Natural killer cell (primary cell): ENCODE measurements at regions not wholly inside any gene's neighbourhood (a gene's known extent, or its start where the extent isn't known, plus 50 kb on each side); places are given as distances from the start of the nearest gene placed in this dataset.

Source experiments
- ATAC-seq, 3 donors: fragments of 150-1000 bp in 2 of 3; fragments of 200-7000 bp in 1 of 3; cut with Tn5 transposase; 1 replicate in 1 of 3; 2 replicates in 2 of 3; pipeline ENCODE4 v1.10.0; 2021; ENCODE audit warnings: mild to moderate bottlenecking in 2 of 3, moderate library complexity in 2 of 3
- DNase-seq, 2 donors: peaks; one replicate each; pipeline versions ENCODE4 v3.0.0 to v3.0.0-alpha.2; 2013 to 2021; ENCODE audit warnings: mixed read lengths in 1 of 2
- H3K27ac ChIP-seq: one replicate; pipeline ENCODE4 v1.5.1; 2013; ENCODE audit warnings: mild to moderate bottlenecking, low read length
- H3K27me3 ChIP-seq: one replicate; pipeline ENCODE4 v1.6.1; 2013; ENCODE audit warnings: low read length; ENCODE audit not compliant: control insufficient read depth, insufficient read depth
- H3K36me3 ChIP-seq: one replicate; pipeline ENCODE4 v1.6.1; 2013; ENCODE audit warnings: low read length; ENCODE audit not compliant: control insufficient read depth, insufficient read depth
- H3K4me1 ChIP-seq: one replicate; pipeline ENCODE4 v1.6.1; 2013; ENCODE audit warnings: low read length; ENCODE audit not compliant: control insufficient read depth, insufficient read depth
- H3K4me3 ChIP-seq: one replicate; pipeline ENCODE4 v1.5.1; 2013; ENCODE audit warnings: low read length
- H3K9me3 ChIP-seq: one replicate; pipeline ENCODE4 v1.6.1; 2013; ENCODE audit warnings: low read length; ENCODE audit not compliant: control insufficient read depth, insufficient read depth
- H3K27ac Mint-ChIP-seq, 2 donors: one replicate each; pipeline ENCODE4 v1.8.0; 2022; ENCODE audit warnings: mild to moderate bottlenecking in 2 of 2, mixed read lengths in 2 of 2, moderate library complexity in 1 of 2
- H3K27me3 Mint-ChIP-seq, 2 donors: one replicate each; pipeline ENCODE4 v1.8.0; 2022; ENCODE audit warnings: low read depth in 2 of 2, mixed read lengths in 2 of 2
- H3K36me3 Mint-ChIP-seq: one replicate; pipeline ENCODE4 v1.8.0; 2022; ENCODE audit warnings: mixed read lengths
- H3K4me1 Mint-ChIP-seq, 2 donors: one replicate each; pipeline ENCODE4 v1.8.0; 2022; ENCODE audit warnings: mixed read lengths in 2 of 2
- H3K4me3 Mint-ChIP-seq: one replicate; pipeline ENCODE4 v1.8.0; 2022; ENCODE audit warnings: mild to moderate bottlenecking, moderate library complexity, mixed read lengths
- H3K9me3 Mint-ChIP-seq, 2 donors: one replicate each; pipeline ENCODE4 v1.8.0; 2022; ENCODE audit warnings: mixed read lengths in 2 of 2
- CTCF ChIP-seq: fragments of 200-600 bp; IDR thresholded peaks from one replicate; pipeline ENCODE4 v1.8.0; 2022; ENCODE audit warnings: antibody characterized with exemption
- WGBS: methylation state at CpG from one replicate; pipeline ENCODE4 v1.1.7; 2013; ENCODE audit warnings: missing lambda C conversion rate; ENCODE audit not compliant: insufficient coverage; 5-methylcytosine and 5-hydroxymethylcytosine counted together
- intact Hi-C: fragments of 100-400 bp; cut with micrococcal nuclease; formaldehyde crosslinking; loops from one replicate; pipeline ENCODE4 v1.14.2; 2022

GRCh38 chr6:80553071-80553740 lies 446.7 kb downstream of the BCKDHB start:
- no peak overlapping the region for H3K27ac ChIP-seq
- no peaks in the 10 kb centered on the region for H3K9me3 ChIP-seq
- DNase-seq (no peak), ATAC-seq (no peak)
- no peaks in the 10 kb centered on the region for H3K36me3 Mint-ChIP-seq
- no peak overlapping the region for H3K27ac Mint-ChIP-seq
- H3K4me1 ChIP-seq: no peaks in the 10 kb centered on the region
- TF ChIP-seq CTCF: no peak
- no peaks in the 10 kb centered on the region for H3K36me3 ChIP-seq
- 81% methylated on average over 5 of the region's 5 CpGs for whole genome bisulfite sequencing
- no peaks in the 10 kb centered on the region for H3K27me3 ChIP-seq
- intact Hi-C loops: no loop called here
- no peak overlapping the region for H3K4me3 Mint-ChIP-seq
- H3K4me3 ChIP-seq: no peak overlapping the region
- H3K27me3 Mint-ChIP-seq: no peaks in the 10 kb centered on the region
- peaks cover 0 to 3% of the 10 kb centered on the region in 2 donors for H3K9me3 Mint-ChIP-seq
- no peaks in the 10 kb centered on the region for H3K4me1 Mint-ChIP-seq

GRCh38 chr6:80550748-80551147 lies 444.3 kb downstream of the BCKDHB start:
- Histone ChIP-seq H3K27me3 (no peaks in the 10 kb centered on the region), H3K27ac (no peak overlapping the region), H3K4me1 (no peaks in the 10 kb centered on the region), H3K9me3 (no peaks in the 10 kb centered on the region), H3K36me3 (no peaks in the 10 kb centered on the region), H3K4me3 (no peak overlapping the region)
- peaks cover 0 to 2% of the 10 kb centered on the region in 2 donors for H3K9me3 Mint-ChIP-seq
- DNase-seq (no peak), ATAC-seq (no peak)
- no peak for TF ChIP-seq CTCF
- intact Hi-C loops: no loop called here
- no peaks in the 10 kb centered on the region for H3K4me1 Mint-ChIP-seq
- no peaks in the 10 kb centered on the region for H3K27me3 Mint-ChIP-seq
- no peak overlapping the region for H3K4me3 Mint-ChIP-seq
- no peak overlapping the region for H3K27ac Mint-ChIP-seq
- no peaks in the 10 kb centered on the region for H3K36me3 Mint-ChIP-seq
- WGBS: 91% methylated on average over 3 of the region's 4 CpGs

GRCh38 chr6:80550281-80550680 lies 443.8 kb downstream of the BCKDHB start:
- intact Hi-C loops: no loop called here
- no peak overlapping the region for H3K4me3 Mint-ChIP-seq
- Histone ChIP-seq H3K36me3 (no peaks in the 10 kb centered on the region), H3K27me3 (no peaks in the 10 kb centered on the region), H3K9me3 (no peaks in the 10 kb centered on the region), H3K4me3 (no peak overlapping the region), H3K4me1 (no peaks in the 10 kb centered on the region), H3K27ac (no peak overlapping the region)
- peaks cover 0 to 2% of the 10 kb centered on the region in 2 donors for H3K9me3 Mint-ChIP-seq
- ATAC-seq: no peak
- WGBS: 60% methylated on average over 1 of the region's 2 CpGs
- no peaks in the 10 kb centered on the region for H3K27me3 Mint-ChIP-seq
- no peak for TF ChIP-seq CTCF
- DNase-seq: no peak
- no peaks in the 10 kb centered on the region for H3K36me3 Mint-ChIP-seq
- no peaks in the 10 kb centered on the region for H3K4me1 Mint-ChIP-seq
- no peak overlapping the region for H3K27ac Mint-ChIP-seq

- no peaks in the 10 kb centered on the region for H3K9me3 ChIP-seq
- H3K4me3 ChIP-seq: no peak overlapping the region
- Mint-ChIP-seq H3K4me1 (no peaks in the 10 kb centered on the region), H3K9me3 (peaks cover 0 to 2% of the 10 kb centered on the region in 2 donors), H3K27ac (no peak overlapping the region), H3K36me3 (no peaks in the 10 kb centered on the region), H3K4me3 (no peak overlapping the region), H3K27me3 (peaks cover 0 to 2% of the 10 kb centered on the region in 2 donors)
- over 99% methylated on average over 6 of the region's 6 CpGs for WGBS
- H3K27ac ChIP-seq: no peak overlapping the region
- H3K27me3 ChIP-seq: no peaks in the 10 kb centered on the region
- no peaks in the 10 kb centered on the region for H3K4me1 ChIP-seq
- TF ChIP-seq CTCF: no peak
- H3K36me3 ChIP-seq: no peaks in the 10 kb centered on the region
- no peak for DNase-seq
- intact Hi-C loops: no loop called here
- no peak for ATAC-seq
These were observed 442.1 kb downstream of the BCKDHB start for GRCh38 chr6:80548532-80548931.
